ENCODE measurements at regions not wholly inside any gene's neighbourhood (a gene's known extent, or its start where the extent isn't known, plus 50 kb on each side); places are given as distances from the start of the nearest gene placed in this dataset.

GRCh38 chr1:87599569-87599968 lies 270.9 kb downstream of the LMO4 start:
- Histone ChIP-seq H3K27me3 (no peaks in the 10 kb centered on the region), H3K9me3 (no peaks in the 10 kb centered on the region), H3K27ac (no peak overlapping the region), H3K4me3 (no peak overlapping the region), H3K4me1 (no peaks in the 10 kb centered on the region), H3K36me3 (ENCODE audit: low read depth, missing control alignments) (no peaks in the 10 kb centered on the region)
- 67 to 73% methylated on average over 2 of the region's 2 CpGs for WGBS, 2 donors
- TF ChIP-seq CTCF (IDR thresholded peaks at IDR 0.05), result no peak
- no peak for TF ChIP-seq POLR2A (IDR thresholded peaks at IDR 0.05)
- DNase-seq, result no peak
- intact Hi-C loops (cut with DNase I; ENCODE audit: low total_unique reads), result no loop called here

- Histone ChIP-seq H3K4me3 (no peak overlapping the region), H3K27me3 (no peaks in the 10 kb centered on the region), H3K27ac (no peak overlapping the region), H3K4me1 (no peaks in the 10 kb centered on the region), H3K36me3 (ENCODE audit: low read depth, missing control alignments) (no peaks in the 10 kb centered on the region), H3K9me3 (no peaks in the 10 kb centered on the region)
- no peak for TF ChIP-seq POLR2A (IDR thresholded peaks at IDR 0.05)
- TF ChIP-seq CTCF (IDR thresholded peaks at IDR 0.05), result no peak
- intact Hi-C loops (cut with DNase I; ENCODE audit: low total_unique reads), result no loop called here
- DNase-seq, result no peak
- WGBS, 2 donors, result 73 to 77% methylated on average over 6 of the region's 6 CpGs
Observed at GRCh38 chr1:87600055-87600850, 271.6 kb downstream of the LMO4 start.

- no peaks in the 10 kb centered on the region for H3K9me3 ChIP-seq
- no peaks in the 10 kb centered on the region for H3K27me3 ChIP-seq
- no peak overlapping the region for H3K4me3 ChIP-seq
- intact Hi-C loops (cut with DNase I; ENCODE audit: low total_unique reads), result no loop called here
- no peak for DNase-seq
- no peak overlapping the region for H3K27ac ChIP-seq
- TF ChIP-seq POLR2A (IDR thresholded peaks at IDR 0.05), result no peak
- TF ChIP-seq CTCF (IDR thresholded peaks at IDR 0.05), result no peak
- H3K4me1 ChIP-seq, result no peaks in the 10 kb centered on the region
- 54 to 63% methylated on average over 1 of the region's 1 CpG for WGBS, 2 donors
- no peaks in the 10 kb centered on the region for H3K36me3 ChIP-seq (ENCODE audit: low read depth, missing control alignments)
Observed at GRCh38 chr1:87600854-87601253, 272.2 kb downstream of the LMO4 start.

- no peaks in the 10 kb centered on the region for H3K4me1 ChIP-seq
- no peak for DNase-seq
- H3K36me3 ChIP-seq (ENCODE audit: low read depth, missing control alignments), result no peaks in the 10 kb centered on the region
- no peaks in the 10 kb centered on the region for H3K27me3 ChIP-seq
- no peak for TF ChIP-seq CTCF (IDR thresholded peaks at IDR 0.05)
- TF ChIP-seq POLR2A (IDR thresholded peaks at IDR 0.05), result no peak
- H3K4me3 ChIP-seq, result no peak overlapping the region
- H3K27ac ChIP-seq, result no peak overlapping the region
- H3K9me3 ChIP-seq, result no peaks in the 10 kb centered on the region
- intact Hi-C loops (cut with DNase I; ENCODE audit: low total_unique reads), result no loop called here
- 65 to 70% methylated on average over 1 of the region's 1 CpG for WGBS, 2 donors
Observed at GRCh38 chr1:87603626-87604025, 274.9 kb downstream of the LMO4 start.

- no peak for DNase-seq
- intact Hi-C loops (cut with DNase I; ENCODE audit: low total_unique reads), result no loop called here
- no peak overlapping the region for H3K4me3 ChIP-seq
- H3K9me3 ChIP-seq, result no peaks in the 10 kb centered on the region
- H3K4me1 ChIP-seq, result no peaks in the 10 kb centered on the region
- WGBS, 2 donors, result 81 to 83% methylated on average over 3 of the region's 3 CpGs
- no peak overlapping the region for H3K27ac ChIP-seq
- no peaks in the 10 kb centered on the region for H3K27me3 ChIP-seq
- TF ChIP-seq CTCF (IDR thresholded peaks at IDR 0.05) (no peak), POLR2A (IDR thresholded peaks at IDR 0.05) (no peak)
- H3K36me3 ChIP-seq (ENCODE audit: low read depth, missing control alignments), result no peaks in the 10 kb centered on the region
Observed at GRCh38 chr1:87612956-87613355, 284.3 kb downstream of the LMO4 start.

Data from testis (tissue), 2 donors.